H1 (cell line): ENCODE measurements at regions not wholly inside any gene's neighbourhood (a gene's known extent, or its start where the extent isn't known, plus 50 kb on each side); places are given as distances from the start of the nearest gene placed in this dataset.
A peak's percentile ranks its signal among the peaks of the same experiment; 100 is the strongest.

Experiments
- CTCF ChIA-PET: fragments of 300-600 bp; sonication (Branson Sonifier 250); formaldehyde crosslinking; loops from one replicate; lab custom pipeline; 2021; ENCODE audit not compliant: partially characterized antibody; lab: Charles Lee
- POLR2A ChIA-PET: fragments of 300-600 bp; sonication (Branson Sonifier 250); formaldehyde crosslinking; loops from one replicate; lab custom pipeline; 2021; ENCODE audit warnings: inconsistent platforms; ENCODE audit not compliant: partially characterized antibody; lab: Charles Lee
- DNase-seq, 2 experiments: peaks; one replicate each; pipeline versions ENCODE4 v3.0.0 to v3.0.0-alpha.2; 2010 to 2022; ENCODE audit warnings: low spot score in 2 of 2, low read depth in 1 of 2, mixed read lengths in 1 of 2
- FAIRE-seq: peaks from 2 replicates; lab custom pipeline; 2011; peaks lifted over from hg19 to GRCh38; lab: Jason Lieb, UNC
- H2AFZ ChIP-seq: 2 replicates; pipeline ENCODE4 v1.8.1; 2012; ENCODE audit warnings: low read length, inconsistent platforms
- H2AK5ac ChIP-seq: 2 replicates; pipeline ENCODE4 v1.6.1; 2013; ENCODE audit warnings: low read depth, low read length
- H2BK120ac ChIP-seq: replicated peaks from 2 replicates; pipeline ENCODE3; 2013; ENCODE audit warnings: low read depth, low read length, inconsistent platforms
- H2BK12ac ChIP-seq: 2 replicates; pipeline ENCODE4 v1.6.1; 2013; ENCODE audit warnings: low read depth, low read length
- H2BK15ac ChIP-seq: 2 replicates; pipeline ENCODE4 v1.6.1; 2013; ENCODE audit warnings: low read length
- H2BK20ac ChIP-seq: 2 replicates; pipeline ENCODE4 v1.6.1; 2013; ENCODE audit warnings: low read length
- H2BK5ac ChIP-seq: 2 replicates; pipeline ENCODE4 v1.6.1; 2013; ENCODE audit warnings: low read depth, low read length
- H3K14ac ChIP-seq: 2 replicates; pipeline ENCODE4 v1.6.1; 2013; ENCODE audit warnings: inconsistent platforms; ENCODE audit not compliant: insufficient read length
- H3K18ac ChIP-seq: 2 replicates; pipeline ENCODE4 v1.6.1; 2013; ENCODE audit warnings: low read length; ENCODE audit errors: extremely low read depth
- H3K23ac ChIP-seq: 2 replicates; pipeline ENCODE4 v1.6.1; 2013; ENCODE audit warnings: inconsistent platforms; ENCODE audit not compliant: insufficient read length
- H3K23me2 ChIP-seq: 2 replicates; pipeline ENCODE4 v1.6.1; 2013; ENCODE audit warnings: low read depth, low read length
- H3K27ac ChIP-seq: 2 replicates; pipeline ENCODE4 v1.6.1; 2011; ENCODE audit warnings: low read depth, low read length, inconsistent platforms
- H3K27me3 ChIP-seq, 4 experiments: replicated peaks in 1 of 4; 1 replicate in 1 of 4; 2 replicates in 3 of 4; pipeline versions ENCODE4 v1.6.1 to v1.8.1; 2011 to 2013; ENCODE audit warnings: low read length in 3 of 4, mild to moderate bottlenecking in 3 of 4, inconsistent platforms in 2 of 4, mixed read lengths in 2 of 4, moderate library complexity in 1 of 4; ENCODE audit not compliant: control insufficient read depth in 3 of 4, insufficient read depth in 3 of 4; ENCODE audit errors: extremely low read depth in 1 of 4
- H3K36me3 ChIP-seq, 4 experiments: 2 replicates each; pipeline versions ENCODE4 v1.6.1 to v1.8.1; 2011 to 2013; ENCODE audit warnings: mild to moderate bottlenecking in 4 of 4, low read length in 3 of 4, moderate library complexity in 2 of 4, control low read depth in 1 of 4, inconsistent platforms in 1 of 4; ENCODE audit not compliant: insufficient read depth in 4 of 4, control insufficient read depth in 2 of 4
- H3K4ac ChIP-seq: replicated peaks from 2 replicates; pipeline ENCODE3; 2013; ENCODE audit warnings: low read length, low read depth, mixed read lengths, inconsistent platforms; ENCODE audit not compliant: insufficient read length
- H3K4me1 ChIP-seq, 4 experiments: replicated peaks in 1 of 4; 1 replicate in 1 of 4; 2 replicates in 3 of 4; pipeline versions ENCODE4 v1.6.1 to v1.8.1; 2011 to 2013; ENCODE audit warnings: low read length in 3 of 4, inconsistent platforms in 2 of 4, mixed read lengths in 1 of 4; ENCODE audit not compliant: insufficient read depth in 4 of 4, control insufficient read depth in 3 of 4
- H3K4me2 ChIP-seq, 2 experiments: 2 replicates each; pipeline versions ENCODE4 v1.6.1 to v1.8.1; 2011 to 2013; ENCODE audit warnings: low read depth in 2 of 2, low read length in 2 of 2, control low read depth in 1 of 2, inconsistent platforms in 1 of 2, mild to moderate bottlenecking in 1 of 2; ENCODE audit not compliant: insufficient read depth in 1 of 2
- H3K4me3 ChIP-seq, 4 experiments: fragments of 200-600, 300-600 bp in 1 of 4; sonication (generic), shearing (Covaris generic), sonication (Bioruptor Twin) in 1 of 4; 2 replicates each; pipeline versions ENCODE4 v1.5.1 to v1.8.1; 2011 to 2016; ENCODE audit warnings: low read length in 4 of 4, low read depth in 3 of 4, control low read depth in 2 of 4, inconsistent platforms in 2 of 4, mild to moderate bottlenecking in 2 of 4, mixed read lengths in 1 of 4, moderate library complexity in 1 of 4; ENCODE audit not compliant: insufficient read depth in 2 of 4; ENCODE audit errors: extremely low read depth in 1 of 4
- H3K56ac ChIP-seq: replicated peaks from 2 replicates; pipeline ENCODE3; 2013; ENCODE audit warnings: low read depth, mild to moderate bottlenecking, mixed read lengths, low read length, inconsistent platforms; ENCODE audit not compliant: insufficient read length
- H3K79me1 ChIP-seq: 2 replicates; pipeline ENCODE4 v1.6.1; 2013; ENCODE audit warnings: low read depth, low read length, control low read depth
- H3K79me2 ChIP-seq, 2 experiments: 2 replicates each; pipeline versions ENCODE4 v1.6.1 to v1.8.1; 2012 to 2013; ENCODE audit warnings: low read length in 2 of 2, mild to moderate bottlenecking in 2 of 2, inconsistent platforms in 1 of 2; ENCODE audit not compliant: insufficient read depth in 2 of 2, control insufficient read depth in 1 of 2
- H3K9ac ChIP-seq, 4 experiments: replicated peaks in 1 of 4; 1 replicate in 1 of 4; 2 replicates in 3 of 4; pipeline versions ENCODE4 v1.6.1 to v1.8.1; 2011 to 2013; ENCODE audit warnings: low read depth in 3 of 4, low read length in 3 of 4, control low read depth in 2 of 4, mild to moderate bottlenecking in 2 of 4, moderate library complexity in 2 of 4, inconsistent platforms in 1 of 4; ENCODE audit errors: extremely low read depth in 1 of 4
- H3K9me3 ChIP-seq, 2 experiments: 2 replicates each; pipeline versions ENCODE4 v1.6.1 to v1.8.1; 2012 to 2013; ENCODE audit warnings: mild to moderate bottlenecking in 2 of 2, moderate library complexity in 2 of 2, control low read depth in 1 of 2, inconsistent platforms in 1 of 2, low read depth in 1 of 2, low read length in 1 of 2, mixed read lengths in 1 of 2; ENCODE audit not compliant: insufficient read depth in 2 of 2
- H4K20me1 ChIP-seq, 2 experiments: replicated peaks in 1 of 2; 2 replicates each; pipeline versions ENCODE3 to v1.8.1; 2011 to 2013; ENCODE audit warnings: inconsistent platforms in 2 of 2, low read length in 2 of 2, mild to moderate bottlenecking in 1 of 2; ENCODE audit not compliant: insufficient read depth in 2 of 2, control insufficient read depth in 1 of 2
- H4K5ac ChIP-seq: 2 replicates; pipeline ENCODE4 v1.6.1; 2013; ENCODE audit warnings: low read length, low read depth, mixed read lengths, inconsistent platforms; ENCODE audit not compliant: insufficient read length
- H4K8ac ChIP-seq: 2 replicates; pipeline ENCODE4 v1.8.0; 2013; ENCODE audit warnings: mild to moderate bottlenecking, moderate library complexity, low read length, inconsistent platforms; ENCODE audit not compliant: insufficient read depth; ENCODE audit errors: extremely low read depth
- H4K91ac ChIP-seq: replicated peaks from 2 replicates; pipeline ENCODE3; 2013; ENCODE audit warnings: low read length, mixed read lengths, inconsistent platforms; ENCODE audit not compliant: insufficient read length
- CBX5 ChIP-seq: fragments of 300-800, 300-1000 bp; sonication (generic); IDR thresholded peaks from 2 replicates; pipeline ENCODE4 v1.7.1; 2016; ENCODE audit warnings: antibody characterized with exemption, low read length, low read depth
- GTF2F1 ChIP-seq: IDR thresholded peaks from 2 replicates; pipeline ENCODE4 v1.6.1; 2012; ENCODE audit warnings: low read depth, low read length, improper control_type of control experiment, borderline replicate concordance
- KDM1A ChIP-seq: fragments of 200-600, 300-600 bp; sonication (generic); IDR thresholded peaks from 2 replicates; pipeline ENCODE4 v1.7.1; 2016; ENCODE audit warnings: mild to moderate bottlenecking, low read length, borderline replicate concordance
- NANOG ChIP-seq: IDR thresholded peaks from 2 replicates; pipeline ENCODE4 v1.6.1; 2011; ENCODE audit warnings: low read length, low read depth, mild to moderate bottlenecking, inconsistent platforms; ENCODE audit not compliant: insufficient read depth, poor library complexity, severe bottlenecking
- POU5F1 ChIP-seq: IDR thresholded peaks from 2 replicates; pipeline ENCODE4 v1.6.1; 2011; ENCODE audit warnings: low read depth, mild to moderate bottlenecking, low read length, moderate library complexity
- SIN3A ChIP-seq, 2 experiments: IDR thresholded peaks in 1 of 2; conservative IDR thresholded peaks in 1 of 2; 2 replicates each; pipeline ENCODE4 v1.6.1; 2011 to 2012; ENCODE audit warnings: low read length in 2 of 2, improper control_type of control experiment in 1 of 2, low read depth in 1 of 2, mild to moderate bottlenecking in 1 of 2
- WGBS, 2 experiments: shearing (Covaris generic) in 1 of 2; methylation state at CpG; one replicate each; pipeline versions ENCODE4 v1.1.6 to v1.1.7; 2013 to 2015; ENCODE audit warnings: low lambda C conversion rate in 2 of 2, mixed read lengths in 2 of 2, inconsistent platforms in 1 of 2, low coverage in 1 of 2, missing lambda C conversion rate in 1 of 2; ENCODE audit not compliant: insufficient replicate concordance in 2 of 2, insufficient coverage in 1 of 2, insufficient read length in 1 of 2; ENCODE audit errors: extremely low coverage in 1 of 2, missing lambda C conversion rate in 1 of 2; 5-methylcytosine and 5-hydroxymethylcytosine counted together

GRCh38 chr3:162678941-162679340 lies 1182.3 kb downstream of the OTOL1 start:
- H4K20me1 ChIP-seq, result no peaks in the 10 kb centered on the region
- no peak overlapping the region for H2AK5ac ChIP-seq
- H3K27ac ChIP-seq, result no peak overlapping the region
- no peak overlapping the region for H2BK5ac ChIP-seq
- H4K5ac ChIP-seq, result peak overlapping the region; percentile 66
- DNase-seq (no peak), FAIRE-seq (no peak)
- H2BK12ac ChIP-seq, result no peak overlapping the region
- H3K79me1 ChIP-seq, result no peaks in the 10 kb centered on the region
- no peak overlapping the region for H2BK15ac ChIP-seq
- H3K27me3 ChIP-seq, result no peaks in the 10 kb centered on the region
- H3K79me2 ChIP-seq, result no peaks in the 10 kb centered on the region
- no peak overlapping the region for H3K23ac ChIP-seq
- H4K8ac ChIP-seq, result no peak overlapping the region
- no peak overlapping the region for H2BK20ac ChIP-seq
- H3K9me3 ChIP-seq, result no peaks in the 10 kb centered on the region
- H4K91ac ChIP-seq, result no peak overlapping the region
- H3K4me1 ChIP-seq, result peaks cover 0 to 4% (median 3%) of the 10 kb centered on the region in 4 experiments; a peak in 3 of 7 replicates
- WGBS, 2 experiments, result 89% methylated on average over 2 of the region's 2 CpGs; no CpG with 5 or more reads in 1 of the 2 experiments
- no peak overlapping the region for H3K9ac ChIP-seq
- H3K4me3 ChIP-seq, result no peak overlapping the region
- H3K36me3 ChIP-seq, result no peaks in the 10 kb centered on the region
- POLR2A ChIA-PET, result no interaction called here
- no peak overlapping the region for H3K14ac ChIP-seq
- CTCF ChIA-PET, result no interaction called here
- H3K4me2 ChIP-seq, result no peak overlapping the region
- no peak overlapping the region for H2BK120ac ChIP-seq
- no peak overlapping the region for H3K4ac ChIP-seq
- no peak overlapping the region for H3K18ac ChIP-seq
- no peaks in the 10 kb centered on the region for H3K23me2 ChIP-seq
- TF ChIP-seq SIN3A (conservative IDR thresholded peaks at IDR 0.05 in 1 of 2, IDR thresholded peaks at IDR 0.05 in 1 of 2; ENCODE audit: low read depth in 1 of 2, low read length in 2 of 2), result no peak
- TF ChIP-seq CBX5, result no peak
- no peak for TF ChIP-seq GTF2F1
- no peak for TF ChIP-seq KDM1A
- TF ChIP-seq NANOG, result no peak
- no peak for TF ChIP-seq POU5F1
- TF ChIP-seq, all 59 proteins: peak for 0
- Histone ChIP-seq H3K56ac (no peak overlapping the region), H2AFZ (no peak overlapping the region)
